ENCODE measurements at regions not wholly inside any gene's neighbourhood (a gene's known extent, or its start where the extent isn't known, plus 50 kb on each side); places are given as distances from the start of the nearest gene placed in this dataset.
"Not testable (repeated sequence)": the region's sequence is repeated elsewhere in the genome, so short reads cannot be mapped to it uniquely, and the experiment has no call there.

DNA sequence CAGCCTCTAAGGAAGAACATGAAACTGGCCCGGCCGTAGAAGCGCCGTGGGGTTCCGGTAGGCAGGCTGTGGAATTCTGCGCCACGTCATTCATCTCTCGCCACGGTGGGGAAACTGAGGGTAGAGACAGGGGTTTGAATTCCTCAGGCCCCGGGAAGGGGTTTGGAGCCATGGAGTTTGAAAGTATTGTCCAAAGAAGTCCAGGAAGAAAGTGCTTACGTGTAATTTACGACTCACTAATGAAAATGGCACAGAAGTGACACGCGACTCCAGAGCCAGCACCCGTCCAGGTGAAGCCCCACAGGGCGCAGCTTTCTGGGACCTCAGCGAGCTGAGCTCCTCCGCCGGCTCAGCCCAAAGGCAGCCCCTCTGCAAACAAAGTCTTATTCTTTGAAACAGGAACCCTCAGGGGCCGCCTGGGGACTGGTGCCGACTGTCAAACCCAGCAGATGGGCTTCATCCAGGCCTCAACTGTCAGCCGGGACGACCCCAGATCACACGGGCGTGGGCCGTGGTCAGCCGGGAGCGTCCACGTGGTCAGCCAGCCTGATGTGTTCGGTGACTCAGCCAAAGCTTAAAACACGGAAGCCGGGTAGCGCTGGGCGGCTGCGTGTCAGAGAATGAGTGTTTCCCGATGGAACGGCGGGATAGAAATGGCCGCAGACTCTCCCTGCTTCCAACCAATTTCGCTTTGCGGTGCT, 200.0 kb downstream of the LAT start (continued):
- TF ChIP-seq, protein P1, sequence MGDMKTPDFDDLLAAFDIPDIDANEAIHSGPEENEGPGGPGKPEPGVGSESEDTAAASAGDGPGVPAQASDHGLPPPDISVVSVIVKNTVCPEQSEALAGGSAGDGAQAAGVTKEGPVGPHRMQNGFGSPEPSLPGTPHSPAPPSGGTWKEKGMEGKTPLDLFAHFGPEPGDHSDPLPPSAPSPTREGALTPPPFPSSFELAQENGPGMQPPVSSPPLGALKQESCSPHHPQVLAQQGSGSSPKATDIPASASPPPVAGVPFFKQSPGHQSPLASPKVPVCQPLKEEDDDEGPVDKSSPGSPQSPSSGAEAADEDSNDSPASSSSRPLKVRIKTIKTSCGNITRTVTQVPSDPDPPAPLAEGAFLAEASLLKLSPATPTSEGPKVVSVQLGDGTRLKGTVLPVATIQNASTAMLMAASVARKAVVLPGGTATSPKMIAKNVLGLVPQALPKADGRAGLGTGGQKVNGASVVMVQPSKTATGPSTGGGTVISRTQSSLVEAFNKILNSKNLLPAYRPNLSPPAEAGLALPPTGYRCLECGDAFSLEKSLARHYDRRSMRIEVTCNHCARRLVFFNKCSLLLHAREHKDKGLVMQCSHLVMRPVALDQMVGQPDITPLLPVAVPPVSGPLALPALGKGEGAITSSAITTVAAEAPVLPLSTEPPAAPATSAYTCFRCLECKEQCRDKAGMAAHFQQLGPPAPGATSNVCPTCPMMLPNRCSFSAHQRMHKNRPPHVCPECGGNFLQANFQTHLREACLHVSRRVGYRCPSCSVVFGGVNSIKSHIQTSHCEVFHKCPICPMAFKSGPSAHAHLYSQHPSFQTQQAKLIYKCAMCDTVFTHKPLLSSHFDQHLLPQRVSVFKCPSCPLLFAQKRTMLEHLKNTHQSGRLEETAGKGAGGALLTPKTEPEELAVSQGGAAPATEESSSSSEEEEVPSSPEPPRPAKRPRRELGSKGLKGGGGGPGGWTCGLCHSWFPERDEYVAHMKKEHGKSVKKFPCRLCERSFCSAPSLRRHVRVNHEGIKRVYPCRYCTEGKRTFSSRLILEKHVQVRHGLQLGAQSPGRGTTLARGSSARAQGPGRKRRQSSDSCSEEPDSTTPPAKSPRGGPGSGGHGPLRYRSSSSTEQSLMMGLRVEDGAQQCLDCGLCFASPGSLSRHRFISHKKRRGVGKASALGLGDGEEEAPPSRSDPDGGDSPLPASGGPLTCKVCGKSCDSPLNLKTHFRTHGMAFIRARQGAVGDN (CRISPR knock-in tag; IDR thresholded peaks at IDR 0.05) = peak; percentile 40
- not testable (repeated sequence) for TF ChIP-seq MAZ (IDR thresholded peaks at IDR 0.05; ENCODE audit: borderline replicate concordance, low read depth, low read length)
- TF ChIP-seq MAZ (CRISPR knock-in tag; IDR thresholded peaks at IDR 0.05; ENCODE audit: low read depth) (0 out of 2 replicates have a peak, but pooled peaks have one; percentile 29), MTA1 (CRISPR knock-in tag; IDR thresholded peaks at IDR 0.05; ENCODE audit: borderline replicate concordance) (0 out of 2 replicates have a peak, but pooled peaks have one; percentile 28)

DNA sequence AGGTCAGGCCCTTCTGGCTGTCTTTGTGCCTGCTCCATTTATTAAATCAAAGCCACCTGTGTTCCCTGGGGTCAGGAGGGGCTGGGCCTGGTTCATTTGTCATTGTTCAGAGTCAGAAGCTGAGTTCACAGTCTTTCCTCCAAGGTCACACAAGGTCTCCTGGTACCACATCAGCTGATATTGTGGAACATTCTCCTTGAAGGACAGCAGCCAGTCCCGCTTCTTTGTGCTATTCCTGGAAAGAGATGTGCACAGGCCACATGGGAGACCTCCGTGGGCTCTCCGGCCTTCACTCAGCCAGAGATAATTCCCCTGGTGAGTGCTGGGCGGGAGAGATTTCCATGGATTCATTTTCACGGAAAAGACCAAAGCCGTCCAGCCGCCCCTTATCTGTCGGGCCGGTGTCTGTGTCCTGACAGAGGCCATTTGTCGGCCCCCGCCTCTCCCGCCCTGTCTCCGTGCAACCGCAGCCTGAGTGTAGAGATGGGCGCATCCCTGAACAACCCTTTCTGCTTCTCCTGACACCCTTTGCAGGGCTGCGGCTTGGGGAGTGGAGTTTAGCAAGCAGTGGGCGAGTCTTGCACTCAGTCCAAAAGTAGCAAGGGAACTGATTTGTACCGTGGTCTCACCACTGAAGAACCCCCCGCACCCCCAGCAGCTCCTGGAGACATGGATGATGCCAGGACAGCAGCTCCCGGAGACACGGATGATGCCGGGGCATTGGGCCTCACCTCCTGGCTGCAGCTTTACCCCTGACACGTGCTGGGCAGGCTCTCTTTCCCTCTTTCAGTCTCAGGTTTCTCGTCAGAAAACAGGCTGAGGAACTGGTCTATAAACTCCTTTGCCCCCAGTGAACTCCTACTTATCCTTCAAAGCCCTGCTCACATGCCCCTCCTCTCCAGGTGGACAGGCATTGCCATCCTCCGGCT, 198.4 kb downstream of the LAT start:
- H3K4me1 ChIP-seq (ENCODE audit: insufficient read depth, low read length) = peaks cover 63% of the 10 kb centered on the region
- WGBS (ENCODE audit: low lambda C conversion rate) = 79% methylated on average over 21 of the region's 25 CpGs
- DNase-seq (ENCODE audit: low spot score); H3K9ac ChIP-seq (ENCODE audit: insufficient read depth, low read depth, low read length); H4K20me1 ChIP-seq (ENCODE audit: insufficient read depth, low read length); H3K27me3 ChIP-seq (ENCODE audit: control insufficient read depth in 1 of 2, insufficient read depth in 2 of 2, low read length in 2 of 2); ATAC-seq; in situ Hi-C loops (cut with HindIII; ENCODE audit: extremely low pct_ligation_motif_present, low pct_unique_long_range_greater_than_20kb); BruUV-seq (replicated peaks); FAIRE-seq; POLR2A ChIA-PET; H3K79me2 ChIP-seq (ENCODE audit: insufficient read depth, low read length); H3K36me3 ChIP-seq (replicated peaks in 1 of 2; ENCODE audit: control insufficient read depth in 1 of 2, insufficient read depth in 2 of 2, low read length in 2 of 2); H3K4me3 ChIP-seq (replicated peaks in 1 of 3; ENCODE audit: insufficient read depth in 1 of 3, low read depth in 2 of 3, low read length in 3 of 3); CTCF ChIA-PET (ENCODE audit: low intra/inter-chr PET ratio, low total read pairs); H3K9me3 ChIP-seq (ENCODE audit: low read length); intact Hi-C loops (cut with micrococcal nuclease; ENCODE audit: unreplicated experiment); H2AFZ ChIP-seq (ENCODE audit: low read length); H3K27ac ChIP-seq (ENCODE audit: extremely low read length, insufficient read depth, low read length): not testable (repeated sequence)
- peak overlapping the region; percentile 65; the same call in 1 of the 2 replicates for H3K4me2 ChIP-seq (ENCODE audit: low read depth, low read length)

Measured in HepG2 (cell line).